ENCODE measurements at regions not wholly inside any gene's neighbourhood (a gene's known extent, or its start where the extent isn't known, plus 50 kb on each side); places are given as distances from the start of the nearest gene placed in this dataset.

GRCh38 chr11:92295175-92296137, 70.8 kb downstream of the FAT3 start:
- TF ChIP-seq CTCF (conservative IDR thresholded peaks at IDR 0.05; ENCODE audit: low read depth, low read length): no peak
- no peak overlapping the region for H3K4me3 ChIP-seq (ENCODE audit: low read depth, low read length)
- DNase-seq (ENCODE audit: low read depth): no peak

- DNase-seq (ENCODE audit: low read depth): no peak
- no peak for TF ChIP-seq CTCF (conservative IDR thresholded peaks at IDR 0.05; ENCODE audit: low read depth, low read length)
- H3K4me3 ChIP-seq (ENCODE audit: low read depth, low read length): no peak overlapping the region
Measured at GRCh38 chr11:92296138-92296515, 71.5 kb downstream of the FAT3 start.

- DNase-seq (ENCODE audit: low read depth): no peak
- no peak overlapping the region for H3K4me3 ChIP-seq (ENCODE audit: low read depth, low read length)
- no peak for TF ChIP-seq CTCF (conservative IDR thresholded peaks at IDR 0.05; ENCODE audit: low read depth, low read length)
Measured at GRCh38 chr11:92297567-92298553, 73.2 kb downstream of the FAT3 start.

GRCh38 chr11:92300876-92301275, 76.3 kb downstream of the FAT3 start:
- no peak for DNase-seq (ENCODE audit: low read depth)
- no peak for TF ChIP-seq CTCF (conservative IDR thresholded peaks at IDR 0.05; ENCODE audit: low read depth, low read length)
- H3K4me3 ChIP-seq (ENCODE audit: low read depth, low read length): no peak overlapping the region

GRCh38 chr11:92302770-92303169, 78.2 kb downstream of the FAT3 start:
- no peak for TF ChIP-seq CTCF (conservative IDR thresholded peaks at IDR 0.05; ENCODE audit: low read depth, low read length)

GRCh38 chr11:92304271-92304670, 79.7 kb downstream of the FAT3 start:
- no peak overlapping the region for H3K4me3 ChIP-seq (ENCODE audit: low read depth, low read length)
- TF ChIP-seq CTCF (conservative IDR thresholded peaks at IDR 0.05; ENCODE audit: low read depth, low read length): no peak
- no peak for DNase-seq (ENCODE audit: low read depth)

More at GRCh38 chr11:92302770-92303169, 78.2 kb downstream of the FAT3 start:
- no peak for DNase-seq (ENCODE audit: low read depth)
- no peak overlapping the region for H3K4me3 ChIP-seq (ENCODE audit: low read depth, low read length)

Data from choroid plexus epithelial cell (primary cell).